Activated naive CD4-positive, alpha-beta T cell treated with anti-CD3 and anti-CD28 coated beads, Interleukin-2, amount 10 ng/mL, durations not matched to agents 7 days and 5 days (primary cell): ENCODE measurements at regions not wholly inside any gene's neighbourhood (a gene's known extent, or its start where the extent isn't known, plus 50 kb on each side); places are given as distances from the start of the nearest gene placed in this dataset.
"Not testable (repeated sequence)": the region's sequence is repeated elsewhere in the genome, so short reads cannot be mapped to it uniquely, and the experiment has no call there.

Experiments
- CTCF ChIA-PET: fragments of 350-600 bp; sonication (Branson Sonifier 250); formaldehyde crosslinking; loops from one replicate; lab custom pipeline; 2021; ENCODE audit warnings: antibody characterized with exemption; lab: Charles Lee
- DNase-seq: peaks from one replicate; pipeline ENCODE4 v3.0.0-alpha.2; 2020
- H3K27ac Mint-ChIP-seq: one replicate; pipeline ENCODE4 v1.8.0; 2021; ENCODE audit warnings: mild to moderate bottlenecking, moderate library complexity, mixed read lengths
- H3K27me3 Mint-ChIP-seq: one replicate; pipeline ENCODE4 v1.8.0; 2021; ENCODE audit warnings: mild to moderate bottlenecking, mixed read lengths
- H3K36me3 Mint-ChIP-seq: one replicate; pipeline ENCODE4 v1.8.0; 2021; ENCODE audit warnings: mixed read lengths
- H3K4me1 Mint-ChIP-seq: one replicate; pipeline ENCODE4 v1.8.0; 2021; ENCODE audit warnings: mixed read lengths
- H3K4me3 Mint-ChIP-seq: one replicate; pipeline ENCODE4 v1.8.0; 2021; ENCODE audit warnings: mild to moderate bottlenecking, moderate library complexity, mixed read lengths
- H3K9me3 Mint-ChIP-seq: one replicate; pipeline ENCODE4 v1.8.0; 2021; ENCODE audit warnings: mixed read lengths

DNA sequence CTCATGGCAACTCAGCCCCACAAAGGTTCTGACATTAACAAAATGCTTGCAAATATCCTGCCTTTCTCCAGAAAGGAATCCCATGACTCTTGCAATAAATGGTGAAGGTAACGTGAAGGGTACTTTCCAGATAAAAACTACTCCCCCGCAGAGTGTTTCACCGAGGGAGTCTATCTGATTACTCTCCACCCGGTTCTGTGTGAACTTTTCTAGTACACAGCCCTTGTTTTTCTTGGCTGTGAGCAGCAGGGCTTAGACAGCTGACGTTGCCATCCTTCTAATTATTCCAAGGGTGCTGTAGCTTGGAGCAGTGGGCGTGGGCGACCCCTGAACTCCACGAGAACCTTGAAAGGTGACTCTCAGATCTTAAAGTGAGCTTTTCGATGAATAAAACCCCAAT, 276.0 kb upstream of the IRX4 start:
- no peak overlapping the region for H3K4me3 Mint-ChIP-seq
- no peak overlapping the region for H3K27ac Mint-ChIP-seq
- peaks cover 4% of the 10 kb centered on the region for H3K27me3 Mint-ChIP-seq
- H3K4me1 Mint-ChIP-seq = no peaks in the 10 kb centered on the region
- CTCF ChIA-PET = no interaction called here
- no peaks in the 10 kb centered on the region for H3K36me3 Mint-ChIP-seq
- DNase-seq = no peak
- no peaks in the 10 kb centered on the region for H3K9me3 Mint-ChIP-seq

DNA sequence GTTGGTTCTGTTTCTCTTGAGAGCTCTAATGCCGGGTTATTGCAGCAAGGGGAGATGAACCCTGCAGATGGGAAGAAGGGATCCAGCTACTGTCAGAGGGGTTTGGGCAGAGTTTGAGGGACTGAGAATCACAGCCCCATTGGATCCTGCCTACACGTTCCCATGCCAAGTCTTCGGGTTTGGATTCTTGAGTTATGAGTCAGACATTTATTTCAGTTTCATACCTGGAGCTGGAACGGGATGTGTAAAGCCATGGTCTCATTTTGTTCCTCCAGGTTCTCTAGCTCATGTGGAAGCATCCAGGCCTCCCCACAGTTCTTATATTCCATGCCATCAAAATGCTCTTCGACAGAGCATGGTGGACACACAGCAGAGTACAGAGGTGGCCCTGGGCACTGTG, 275.4 kb upstream of the IRX4 start:
- Mint-ChIP-seq H3K4me1 (no peaks in the 10 kb centered on the region), H3K36me3 (no peaks in the 10 kb centered on the region), H3K27ac (no peak overlapping the region), H3K9me3 (no peaks in the 10 kb centered on the region), H3K27me3 (peaks cover 2% of the 10 kb centered on the region), H3K4me3 (no peak overlapping the region)
- no peak for DNase-seq
- CTCF ChIA-PET = no interaction called here

DNA sequence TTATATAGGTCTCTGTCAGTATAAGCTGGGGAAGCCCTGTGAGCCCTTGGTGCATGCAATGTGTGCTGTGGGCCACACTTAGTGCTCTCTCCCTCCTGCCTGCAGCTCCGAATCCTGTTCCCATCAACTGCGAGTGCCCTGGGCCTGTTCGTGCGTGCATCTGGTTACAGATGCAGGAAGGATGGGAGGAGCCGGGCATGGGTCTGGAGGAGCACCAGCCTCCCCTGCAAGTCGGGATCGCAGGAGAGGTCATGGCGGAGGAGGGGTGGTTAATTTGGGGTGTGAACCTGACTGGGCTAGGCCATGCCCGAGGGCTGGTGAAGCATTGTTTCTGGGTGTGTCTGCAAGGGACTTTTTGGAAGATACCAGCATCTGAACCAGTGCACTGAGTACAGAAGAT, 274.6 kb upstream of the IRX4 start:
- Mint-ChIP-seq H3K27me3 (no peaks in the 10 kb centered on the region), H3K4me3 (no peak overlapping the region), H3K9me3 (no peaks in the 10 kb centered on the region), H3K4me1 (no peaks in the 10 kb centered on the region), H3K36me3 (no peaks in the 10 kb centered on the region), H3K27ac (no peak overlapping the region)
- CTCF ChIA-PET = no interaction called here
- DNase-seq = no peak

DNA sequence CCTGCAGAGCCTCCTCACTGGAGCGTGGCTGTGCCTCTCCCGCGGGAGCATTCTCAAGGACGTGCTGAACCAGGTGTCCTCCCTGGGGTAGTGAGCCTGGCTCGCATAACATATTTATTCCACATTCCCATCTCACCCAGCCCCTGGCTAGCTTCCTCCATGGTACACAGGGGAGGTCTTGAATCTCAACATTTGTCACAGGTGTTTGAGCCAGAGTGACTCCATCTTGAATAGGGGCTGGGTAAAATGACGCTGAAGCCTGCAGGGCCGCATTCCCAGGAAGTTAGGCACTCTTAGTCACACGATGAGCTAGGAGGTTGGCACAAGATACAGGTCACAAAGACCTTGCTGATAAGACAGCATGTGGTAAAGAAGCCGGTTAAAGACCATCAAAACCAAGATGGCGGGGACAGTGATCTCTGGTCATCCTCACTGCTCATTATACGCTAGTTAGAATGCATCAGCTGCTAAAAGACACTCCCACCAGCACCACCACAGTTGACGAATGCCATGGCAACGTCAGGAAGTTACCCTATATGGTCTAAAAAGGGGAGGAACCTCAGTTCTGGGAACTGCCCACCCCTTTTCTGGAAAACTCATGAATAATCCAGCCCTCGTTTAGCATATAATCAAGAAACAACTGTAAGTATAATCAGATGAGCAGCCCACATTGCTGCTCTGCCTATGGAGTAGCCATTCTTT, 273.8 kb upstream of the IRX4 start:
- no peaks in the 10 kb centered on the region for H3K4me1 Mint-ChIP-seq
- no peaks in the 10 kb centered on the region for H3K9me3 Mint-ChIP-seq
- H3K36me3 Mint-ChIP-seq = no peaks in the 10 kb centered on the region
- DNase-seq = no peak
- no peaks in the 10 kb centered on the region for H3K27me3 Mint-ChIP-seq
- CTCF ChIA-PET = no interaction called here
- H3K4me3 Mint-ChIP-seq = no peak overlapping the region
- no peak overlapping the region for H3K27ac Mint-ChIP-seq

DNA sequence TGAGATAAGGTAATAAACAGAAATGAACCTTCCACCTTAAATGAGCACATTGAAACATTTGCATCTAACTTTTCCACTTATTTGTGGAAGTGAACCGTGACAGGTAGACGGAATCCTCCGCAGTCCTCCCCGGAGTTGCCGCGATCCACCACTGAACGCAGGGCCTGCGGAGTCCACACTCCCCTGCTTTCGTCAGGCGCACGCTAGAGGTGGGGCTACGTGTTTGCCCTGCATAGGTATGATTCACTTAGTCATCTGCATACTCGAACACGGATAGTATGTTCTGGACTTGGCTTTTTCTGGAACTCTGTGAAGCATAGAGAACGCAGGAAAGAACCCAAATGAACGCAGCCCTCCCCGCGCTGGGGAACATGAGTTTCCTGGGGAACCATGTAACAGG, 272.8 kb upstream of the IRX4 start:
- Mint-ChIP-seq H3K9me3 (no peaks in the 10 kb centered on the region), H3K4me3 (no peak overlapping the region), H3K4me1 (no peaks in the 10 kb centered on the region), H3K27ac (no peak overlapping the region), H3K27me3 (no peaks in the 10 kb centered on the region), H3K36me3 (no peaks in the 10 kb centered on the region)
- no peak for DNase-seq
- CTCF ChIA-PET = no interaction called here

DNA sequence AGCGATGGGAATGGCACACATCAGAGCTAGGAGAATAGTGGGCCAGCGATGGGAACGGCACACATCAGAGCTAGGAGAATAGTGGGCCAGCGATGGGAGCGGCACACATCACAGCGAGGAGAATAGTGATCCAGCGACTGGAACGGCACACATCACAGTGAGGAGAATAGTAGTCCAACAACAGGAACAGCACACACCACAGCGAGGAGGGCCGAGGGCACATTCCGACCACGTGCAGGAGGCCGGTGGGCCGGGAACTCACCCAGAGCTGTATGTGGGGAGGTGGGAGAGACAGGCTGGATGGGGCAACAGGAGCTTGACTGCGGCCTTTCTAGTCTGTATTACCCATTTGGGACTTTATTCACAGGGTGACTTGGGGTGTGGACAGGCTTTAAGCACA, 271.1 kb upstream of the IRX4 start:
- H3K4me3 Mint-ChIP-seq = no peak overlapping the region
- H3K4me1 Mint-ChIP-seq = no peaks in the 10 kb centered on the region
- no peaks in the 10 kb centered on the region for H3K27me3 Mint-ChIP-seq
- no peaks in the 10 kb centered on the region for H3K36me3 Mint-ChIP-seq
- DNase-seq = no peak
- H3K9me3 Mint-ChIP-seq = no peaks in the 10 kb centered on the region
- CTCF ChIA-PET = no interaction called here
- no peak overlapping the region for H3K27ac Mint-ChIP-seq

DNA sequence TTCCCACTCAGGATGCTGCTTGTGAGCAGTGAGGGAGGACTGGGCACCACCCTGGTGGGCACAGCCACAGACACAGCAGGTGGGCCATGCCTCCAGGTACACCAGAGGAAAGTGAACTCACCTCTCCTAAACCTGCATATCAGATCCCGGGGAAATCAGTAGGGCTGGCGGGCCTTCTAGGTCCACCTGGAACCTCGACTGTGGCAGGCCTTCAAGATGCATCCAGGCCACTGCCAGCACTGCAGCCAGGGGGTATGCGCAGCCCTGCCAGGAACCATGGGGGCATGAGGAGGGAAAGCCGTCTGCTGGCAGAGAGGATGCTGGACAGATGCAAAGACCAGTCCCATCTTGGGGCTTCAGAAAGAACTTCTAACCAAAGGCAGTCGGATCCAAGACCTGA, 270.6 kb upstream of the IRX4 start:
- Mint-ChIP-seq H3K4me1 (no peaks in the 10 kb centered on the region), H3K9me3 (no peaks in the 10 kb centered on the region), H3K27me3 (no peaks in the 10 kb centered on the region), H3K27ac (no peak overlapping the region), H3K4me3 (no peak overlapping the region), H3K36me3 (no peaks in the 10 kb centered on the region)
- DNase-seq = no peak
- CTCF ChIA-PET = no interaction called here

DNA sequence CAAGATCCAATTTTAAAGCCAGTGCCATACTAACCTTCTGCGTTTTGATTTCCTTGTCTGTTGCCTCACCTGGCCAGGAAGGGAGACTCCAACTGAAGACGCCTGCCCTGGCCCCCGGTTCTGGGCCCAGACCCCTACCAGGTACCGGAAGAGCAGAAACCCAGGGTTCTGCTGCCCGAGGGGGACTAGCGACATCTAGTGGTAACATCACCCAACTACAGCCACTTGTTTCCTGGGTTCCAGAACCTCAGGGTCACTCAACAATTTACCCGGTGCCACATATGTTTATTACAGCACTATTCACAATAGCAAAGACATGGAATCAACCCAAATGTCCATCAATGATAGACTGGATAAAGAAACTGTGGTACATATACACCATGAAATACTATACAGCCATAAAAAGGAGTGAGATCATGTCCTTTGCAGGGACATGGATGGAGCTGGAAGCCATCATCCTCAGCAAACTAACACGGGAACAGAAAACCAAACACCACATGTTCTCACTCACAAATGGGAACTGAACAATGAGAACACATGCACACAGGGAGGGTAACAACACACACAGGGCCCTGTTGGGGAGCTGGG, 268.7 kb upstream of the IRX4 start:
- H3K27ac Mint-ChIP-seq, H3K4me1 Mint-ChIP-seq, H3K4me3 Mint-ChIP-seq, H3K36me3 Mint-ChIP-seq, DNase-seq, H3K9me3 Mint-ChIP-seq, CTCF ChIA-PET, H3K27me3 Mint-ChIP-seq: not testable (repeated sequence)

DNA sequence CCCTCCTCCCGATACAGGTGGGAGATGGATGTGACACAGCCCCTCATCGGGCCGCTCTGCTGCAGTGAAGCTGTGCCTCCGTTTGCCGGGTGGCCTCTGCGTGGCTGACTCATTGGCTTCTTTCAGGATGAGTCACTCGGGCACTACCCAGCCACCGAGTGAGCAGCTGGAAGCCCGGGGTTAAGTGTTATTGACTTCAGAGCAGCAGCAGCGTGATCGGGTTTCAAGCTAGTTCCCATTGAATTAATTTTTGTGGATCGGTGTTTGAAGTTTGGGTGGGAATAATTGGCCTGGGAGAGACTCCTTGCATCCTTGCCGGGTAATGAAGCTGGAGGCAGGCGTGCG, 266.4 kb upstream of the IRX4 start:
- peak; percentile 5 for DNase-seq
- H3K36me3 Mint-ChIP-seq = no peaks in the 10 kb centered on the region
- CTCF ChIA-PET = no interaction called here
- H3K27ac Mint-ChIP-seq = no peak overlapping the region
- no peaks in the 10 kb centered on the region for H3K9me3 Mint-ChIP-seq
- H3K27me3 Mint-ChIP-seq = no peaks in the 10 kb centered on the region
- H3K4me3 Mint-ChIP-seq = no peak overlapping the region
- H3K4me1 Mint-ChIP-seq = no peaks in the 10 kb centered on the region

DNA sequence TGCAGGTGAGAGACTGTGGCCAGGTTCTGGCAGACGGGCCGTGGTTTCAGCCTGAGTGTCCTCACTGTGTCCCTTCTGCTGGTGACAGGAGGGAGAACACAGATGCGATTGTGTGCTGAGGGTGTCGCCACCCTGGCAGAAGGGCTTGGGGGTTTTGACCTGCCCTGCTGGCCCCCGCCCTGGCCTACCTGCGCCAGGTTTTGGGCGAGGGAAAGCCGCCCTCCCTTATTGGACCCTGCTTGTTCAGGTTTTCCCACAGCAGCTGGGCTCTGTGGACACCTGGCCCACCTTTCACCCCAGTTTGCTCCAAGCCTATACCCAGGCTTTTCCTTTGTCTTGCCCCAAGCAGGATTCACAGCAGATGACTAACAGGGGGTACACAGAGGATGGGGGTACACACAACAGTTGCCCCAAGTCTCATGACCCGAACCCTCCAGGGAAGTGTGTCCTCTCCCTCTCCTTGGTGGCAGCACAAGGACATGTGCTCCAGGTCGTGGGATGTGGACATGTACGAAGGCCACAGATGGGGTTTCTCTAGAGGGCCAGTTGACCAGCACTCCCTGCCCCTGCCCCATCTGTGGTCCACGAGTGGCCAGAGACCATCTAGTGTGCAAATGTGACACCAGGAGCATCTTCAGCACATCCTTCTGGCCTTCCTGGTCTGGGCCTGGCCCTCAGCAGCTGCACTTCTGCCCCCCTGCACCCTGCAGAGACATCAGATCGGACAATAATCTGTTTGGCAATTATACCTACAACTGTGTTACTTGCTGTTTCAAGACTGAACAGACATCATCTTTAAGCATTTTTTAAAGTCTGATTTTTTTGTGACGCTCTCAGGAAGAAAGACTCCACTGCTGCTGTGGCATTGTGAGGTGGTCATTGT, 265.8 kb upstream of the IRX4 start:
- H3K27me3 Mint-ChIP-seq = no peaks in the 10 kb centered on the region
- no peaks in the 10 kb centered on the region for H3K36me3 Mint-ChIP-seq
- CTCF ChIA-PET = no interaction called here
- H3K4me1 Mint-ChIP-seq = no peaks in the 10 kb centered on the region
- no peak overlapping the region for H3K4me3 Mint-ChIP-seq
- no peak overlapping the region for H3K27ac Mint-ChIP-seq
- DNase-seq = peak; percentile 3
- no peaks in the 10 kb centered on the region for H3K9me3 Mint-ChIP-seq

DNA sequence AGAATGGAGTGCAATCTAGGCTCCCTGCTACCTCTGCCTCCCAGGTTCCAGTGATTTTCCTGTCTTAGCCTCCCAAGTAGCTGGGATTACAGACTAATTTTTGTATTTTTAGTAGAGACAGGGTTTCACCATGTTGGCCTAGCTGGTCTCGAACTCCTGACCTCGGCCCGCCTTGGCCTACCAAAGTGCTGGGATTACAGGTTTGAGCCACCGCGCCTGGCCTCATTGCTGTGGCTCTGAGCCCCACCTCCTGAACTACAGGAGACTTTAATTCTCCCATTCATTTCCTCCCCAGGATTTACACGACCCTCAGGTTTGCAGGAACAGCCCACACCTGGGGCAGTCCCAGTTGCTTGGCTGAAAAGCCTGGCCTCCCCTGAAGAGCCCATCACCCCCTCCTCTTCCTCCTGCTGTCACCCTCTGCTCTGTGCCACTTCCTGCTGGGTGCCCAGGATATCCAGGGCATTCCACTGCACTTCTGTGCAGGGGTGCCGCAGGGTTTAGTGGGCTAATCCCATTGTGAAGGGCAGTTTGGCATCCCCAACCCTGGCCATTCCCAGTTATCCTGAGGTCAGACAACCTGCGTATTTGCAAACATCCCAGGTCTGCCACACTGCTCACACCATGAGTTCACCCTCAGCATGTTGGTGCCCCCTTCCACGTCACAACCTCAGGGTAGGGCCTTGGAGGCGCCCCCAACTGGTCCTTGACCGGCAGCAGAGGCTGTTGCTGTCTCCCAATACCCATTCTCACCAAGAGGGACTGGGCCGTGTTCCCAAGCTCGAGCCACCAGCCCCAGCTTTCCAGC, 265.0 kb upstream of the IRX4 start:
- Mint-ChIP-seq H3K4me3 (no peak overlapping the region), H3K27ac (no peak overlapping the region), H3K36me3 (no peaks in the 10 kb centered on the region), H3K9me3 (no peaks in the 10 kb centered on the region), H3K27me3 (no peaks in the 10 kb centered on the region), H3K4me1 (no peaks in the 10 kb centered on the region)
- CTCF ChIA-PET = interaction anchor here (0.6 kb wide), 1 partner anchor 1917 kb away, joined by 3 read pairs; no protein-coding TSS in a partner anchor
- peak; percentile 7 for DNase-seq

DNA sequence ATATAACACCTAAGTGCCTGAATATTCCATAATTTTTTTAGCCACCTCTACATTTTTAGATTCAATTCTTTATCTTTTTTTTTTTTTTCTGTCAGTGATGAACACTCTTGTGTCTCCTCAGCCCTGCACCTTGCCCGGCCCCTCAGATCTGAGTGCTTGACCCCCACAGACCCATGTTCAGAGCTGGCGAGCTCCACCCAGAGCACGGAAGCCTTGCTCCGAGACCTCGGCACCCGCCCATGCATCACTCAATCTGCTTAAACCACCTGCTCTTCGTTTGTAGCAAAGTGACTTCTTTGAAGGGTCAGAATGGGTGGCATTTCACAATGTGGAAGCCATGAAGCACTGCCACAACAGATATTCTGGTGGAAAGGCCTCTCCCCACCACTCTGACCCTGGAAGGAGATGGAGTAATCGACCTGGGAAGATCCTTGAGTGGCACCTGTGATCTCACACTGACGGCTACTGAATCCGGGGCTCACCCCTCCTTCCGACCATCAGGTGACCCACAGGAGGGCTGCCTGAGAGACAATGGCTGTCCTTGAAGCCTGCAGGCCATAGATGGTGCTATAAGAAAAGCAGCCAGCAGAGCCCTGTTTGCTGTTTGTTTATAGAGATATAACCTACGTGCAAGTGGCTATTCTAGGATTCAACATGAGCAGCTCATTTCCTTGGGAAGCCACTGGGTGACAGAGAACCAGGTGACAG, 261.1 kb upstream of the IRX4 start:
- Mint-ChIP-seq H3K4me1 (no peaks in the 10 kb centered on the region), H3K27ac (no peak overlapping the region), H3K4me3 (no peak overlapping the region), H3K9me3 (no peaks in the 10 kb centered on the region), H3K27me3 (peaks cover 4% of the 10 kb centered on the region), H3K36me3 (no peaks in the 10 kb centered on the region)
- CTCF ChIA-PET = no interaction called here
- no peak for DNase-seq

DNA sequence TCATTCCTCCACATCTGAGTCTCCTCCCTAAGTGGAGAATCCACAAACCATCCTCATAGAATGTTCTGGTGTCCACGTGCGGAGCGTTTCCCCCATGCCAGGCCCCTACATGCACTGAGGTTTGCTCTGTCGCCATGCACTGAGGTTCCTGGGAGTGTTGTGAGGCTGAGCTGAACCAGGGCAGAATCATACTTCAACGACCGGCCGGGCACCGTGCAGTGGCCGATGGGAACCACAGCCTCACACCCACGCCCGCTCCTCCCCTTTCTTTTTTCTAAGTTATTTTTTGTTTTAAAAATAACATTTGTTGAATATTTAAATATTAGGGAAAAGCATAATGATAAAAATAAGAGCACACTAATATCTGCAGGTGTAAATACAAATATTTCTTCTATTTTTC, 260.4 kb upstream of the IRX4 start:
- H3K36me3 Mint-ChIP-seq = no peaks in the 10 kb centered on the region
- no peak overlapping the region for H3K27ac Mint-ChIP-seq
- CTCF ChIA-PET = no interaction called here
- H3K4me3 Mint-ChIP-seq = no peak overlapping the region
- H3K9me3 Mint-ChIP-seq = no peaks in the 10 kb centered on the region
- no peak for DNase-seq
- no peaks in the 10 kb centered on the region for H3K4me1 Mint-ChIP-seq
- H3K27me3 Mint-ChIP-seq = peaks cover 4% of the 10 kb centered on the region

DNA sequence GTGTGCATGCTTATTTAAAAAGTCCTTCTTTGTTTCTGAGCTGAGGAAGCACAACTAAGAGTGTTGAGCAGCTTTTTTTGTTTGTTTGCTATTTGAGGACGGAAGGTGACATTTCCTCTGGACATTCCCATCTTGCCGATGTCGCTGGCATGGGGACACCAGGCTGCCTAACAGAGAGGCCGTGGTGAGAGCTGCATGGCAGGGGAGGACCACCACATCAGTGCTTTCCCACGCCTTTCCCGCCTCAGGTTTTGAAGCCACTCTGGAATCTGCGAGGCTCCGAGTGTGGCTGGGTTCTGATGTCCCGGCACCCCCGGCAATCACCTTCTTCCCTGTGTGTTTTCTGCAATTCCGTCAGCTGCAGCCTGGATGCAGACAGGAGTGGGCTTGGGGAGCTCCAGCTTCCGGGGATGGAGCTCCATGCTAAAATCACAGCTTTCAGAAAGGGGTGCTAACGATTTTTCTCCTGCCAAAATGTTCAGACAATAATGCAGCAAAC, 259.8 kb upstream of the IRX4 start:
- CTCF ChIA-PET = no interaction called here
- Mint-ChIP-seq H3K4me3 (no peak overlapping the region), H3K27ac (no peak overlapping the region), H3K9me3 (no peaks in the 10 kb centered on the region), H3K36me3 (no peaks in the 10 kb centered on the region), H3K4me1 (no peaks in the 10 kb centered on the region), H3K27me3 (peaks cover 4% of the 10 kb centered on the region)
- DNase-seq = no peak
